ENCODE measurements at regions not wholly inside any gene's neighbourhood (a gene's known extent, or its start where the extent isn't known, plus 50 kb on each side); places are given as distances from the start of the nearest gene placed in this dataset.

DNA sequence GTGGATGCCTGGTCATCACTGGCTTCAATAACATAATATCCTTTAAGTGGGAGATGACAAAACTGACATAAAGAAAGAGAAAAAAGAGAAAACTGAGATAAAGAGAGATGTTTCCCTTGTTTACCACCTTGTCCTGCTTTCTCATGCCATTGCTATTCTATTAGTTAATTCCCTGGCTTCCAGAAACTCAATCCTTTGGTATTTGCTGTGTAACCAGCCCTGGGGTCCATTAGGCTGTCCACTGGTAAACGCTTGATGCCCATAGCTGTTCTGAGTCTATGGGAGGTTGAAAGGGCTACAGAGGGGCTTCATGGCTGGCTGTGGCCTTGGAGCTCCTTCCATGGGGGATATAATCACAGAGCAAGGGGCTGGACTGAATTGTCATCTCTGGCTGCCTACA lies 243.4 kb upstream of the PLET1 start:
- DNase-seq (ENCODE audit: low spot score) = no peak
- H3K4me2 ChIP-seq = no peak overlapping the region
- no peaks in the 10 kb centered on the region for H3K4me1 ChIP-seq (ENCODE audit: insufficient read depth)
- no peaks in the 10 kb centered on the region for H3K27me3 ChIP-seq
- H3K27ac ChIP-seq = no peak overlapping the region
- H3K9me2 ChIP-seq (replicated peaks; ENCODE audit: insufficient read depth) = no peaks in the 10 kb centered on the region
- H3K4me3 ChIP-seq = no peak overlapping the region
- no peaks in the 10 kb centered on the region for H4K20me1 ChIP-seq (ENCODE audit: insufficient read depth, poor library complexity, severe bottlenecking)
- no peaks in the 10 kb centered on the region for H3K9me3 ChIP-seq (ENCODE audit: low read depth)
- 81% methylated on average over 1 of the region's 1 CpG for WGBS (ENCODE audit: low lambda C conversion rate, missing lambda C conversion rate)
- no peak overlapping the region for H2AFZ ChIP-seq
- no peaks in the 10 kb centered on the region for H3K79me2 ChIP-seq
- no peak for TF ChIP-seq CTCF (IDR thresholded peaks at IDR 0.05; ENCODE audit: poor library complexity)
- no peak for TF ChIP-seq EZH2 (IDR thresholded peaks at IDR 0.05; ENCODE audit: borderline replicate concordance)
- no peak for TF ChIP-seq EZH2phosphoT487 (IDR thresholded peaks at IDR 0.05; ENCODE audit: low read depth, severe bottlenecking, unreplicated experiment)
- no peaks in the 10 kb centered on the region for H3K36me3 ChIP-seq (replicated peaks; ENCODE audit: insufficient read depth, low read depth)

GRCh38 chr11:112506852-112507251 lies 246.2 kb upstream of the PLET1 start:
- Histone ChIP-seq H3K4me1 (ENCODE audit: insufficient read depth) (no peaks in the 10 kb centered on the region), H3K4me3 (no peak overlapping the region), H3K9me2 (replicated peaks; ENCODE audit: insufficient read depth) (no peaks in the 10 kb centered on the region), H3K79me2 (no peaks in the 10 kb centered on the region), H3K36me3 (replicated peaks; ENCODE audit: insufficient read depth, low read depth) (no peaks in the 10 kb centered on the region), H3K4me2 (no peak overlapping the region), H3K27me3 (no peaks in the 10 kb centered on the region), H3K9me3 (ENCODE audit: low read depth) (no peaks in the 10 kb centered on the region), H2AFZ (no peak overlapping the region), H4K20me1 (ENCODE audit: insufficient read depth, poor library complexity, severe bottlenecking) (no peaks in the 10 kb centered on the region), H3K27ac (no peak overlapping the region)
- WGBS (ENCODE audit: low lambda C conversion rate, missing lambda C conversion rate) = 86% methylated on average over 1 of the region's 1 CpG
- no peak for DNase-seq (ENCODE audit: low spot score)
- TF ChIP-seq EZH2 (IDR thresholded peaks at IDR 0.05; ENCODE audit: borderline replicate concordance) (no peak), CTCF (IDR thresholded peaks at IDR 0.05; ENCODE audit: poor library complexity) (no peak), EZH2phosphoT487 (IDR thresholded peaks at IDR 0.05; ENCODE audit: low read depth, severe bottlenecking, unreplicated experiment) (no peak)

DNA sequence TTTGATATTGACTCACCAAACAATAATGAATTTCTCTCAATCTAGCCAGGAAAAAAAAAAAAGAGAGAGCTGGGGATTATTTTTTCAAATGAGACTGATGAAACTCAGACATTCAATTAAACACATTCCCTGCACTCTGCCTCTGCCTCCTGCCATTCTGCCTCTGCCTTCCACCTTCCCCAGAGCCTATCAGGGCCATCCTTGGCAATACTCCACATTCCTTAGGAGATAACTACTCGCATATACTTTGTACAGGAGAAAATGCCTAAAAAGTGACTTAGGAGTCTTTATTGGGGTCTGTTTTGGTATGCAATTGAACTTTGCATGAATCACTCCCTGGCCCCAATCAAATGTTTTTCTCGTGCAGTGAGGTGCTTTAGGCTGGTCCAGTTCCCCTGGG lies 246.6 kb upstream of the PLET1 start:
- Histone ChIP-seq H3K4me3 (no peak overlapping the region), H3K27me3 (no peaks in the 10 kb centered on the region), H4K20me1 (ENCODE audit: insufficient read depth, poor library complexity, severe bottlenecking) (no peaks in the 10 kb centered on the region), H3K36me3 (replicated peaks; ENCODE audit: insufficient read depth, low read depth) (no peaks in the 10 kb centered on the region), H3K4me2 (no peak overlapping the region), H3K9me2 (replicated peaks; ENCODE audit: insufficient read depth) (no peaks in the 10 kb centered on the region), H3K27ac (no peak overlapping the region), H3K4me1 (ENCODE audit: insufficient read depth) (no peaks in the 10 kb centered on the region), H2AFZ (no peak overlapping the region), H3K79me2 (no peaks in the 10 kb centered on the region), H3K9me3 (ENCODE audit: low read depth) (no peaks in the 10 kb centered on the region)
- no peak for TF ChIP-seq EZH2 (IDR thresholded peaks at IDR 0.05; ENCODE audit: borderline replicate concordance)
- no peak for TF ChIP-seq CTCF (IDR thresholded peaks at IDR 0.05; ENCODE audit: poor library complexity)
- DNase-seq (ENCODE audit: low spot score) = no peak
- WGBS (ENCODE audit: low lambda C conversion rate, missing lambda C conversion rate) = 43% methylated on average over 2 of the region's 2 CpGs

DNA sequence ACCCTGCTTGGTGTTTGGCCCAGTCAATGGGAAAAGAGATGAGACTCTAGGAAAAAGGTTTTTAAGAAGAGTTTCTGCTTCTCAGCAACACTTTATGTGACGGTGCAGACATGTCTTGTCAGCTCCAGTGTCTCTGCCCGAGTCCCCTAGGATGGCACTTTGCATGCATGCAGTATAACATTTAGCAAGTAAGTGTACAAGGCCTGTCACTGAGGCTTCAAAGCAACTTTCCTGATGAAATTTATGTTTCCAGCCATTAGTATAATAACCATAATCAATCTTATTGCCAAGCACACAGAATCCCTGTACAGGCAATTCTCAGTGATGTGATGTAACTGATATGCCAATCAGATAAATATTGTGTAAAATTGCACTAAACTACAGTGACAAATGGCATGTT lies 248.1 kb upstream of the PLET1 start:
- Histone ChIP-seq H3K36me3 (replicated peaks; ENCODE audit: insufficient read depth, low read depth) (no peaks in the 10 kb centered on the region), H3K4me2 (no peak overlapping the region), H4K20me1 (ENCODE audit: insufficient read depth, poor library complexity, severe bottlenecking) (no peaks in the 10 kb centered on the region), H3K79me2 (no peaks in the 10 kb centered on the region), H3K27me3 (no peaks in the 10 kb centered on the region), H3K4me1 (ENCODE audit: insufficient read depth) (no peaks in the 10 kb centered on the region), H3K9me3 (ENCODE audit: low read depth) (no peaks in the 10 kb centered on the region), H3K27ac (no peak overlapping the region), H2AFZ (no peak overlapping the region), H3K9me2 (replicated peaks; ENCODE audit: insufficient read depth) (no peaks in the 10 kb centered on the region), H3K4me3 (no peak overlapping the region)
- DNase-seq (ENCODE audit: low spot score) = no peak
- TF ChIP-seq CTCF (IDR thresholded peaks at IDR 0.05; ENCODE audit: poor library complexity) (no peak), EZH2 (IDR thresholded peaks at IDR 0.05; ENCODE audit: borderline replicate concordance) (no peak), EZH2phosphoT487 (IDR thresholded peaks at IDR 0.05; ENCODE audit: low read depth, severe bottlenecking, unreplicated experiment) (no peak)
- WGBS (ENCODE audit: low lambda C conversion rate, missing lambda C conversion rate) = 96% methylated on average over 2 of the region's 2 CpGs

Data from hepatocyte (in vitro differentiated cells).